ENCODE measurements at regions not wholly inside any gene's neighbourhood (a gene's known extent, or its start where the extent isn't known, plus 50 kb on each side); places are given as distances from the start of the nearest gene placed in this dataset.
"Not testable (repeated sequence)": the region's sequence is repeated elsewhere in the genome, so short reads cannot be mapped to it uniquely, and the experiment has no call there.

GRCh38 chr10:9301148-9301547 is 1246.7 kb downstream of the GATA3 start:
- no peak for DNase-seq (ENCODE audit: low read depth in 1 of 2, low spot score in 1 of 2)

GRCh38 chr10:9301554-9301953 is 1247.1 kb downstream of the GATA3 start:
- DNase-seq (ENCODE audit: low read depth in 1 of 2, low spot score in 1 of 2) = no peak

GRCh38 chr10:9302140-9302746 is 1247.8 kb downstream of the GATA3 start:
- peak in 1 of 2 donors; percentile 37 for DNase-seq (ENCODE audit: low read depth in 1 of 2, low spot score in 1 of 2)

- no peak for DNase-seq (ENCODE audit: low read depth in 1 of 2, low spot score in 1 of 2)
Observed at GRCh38 chr10:9305018-9305655, 1250.6 kb downstream of the GATA3 start.

GRCh38 chr10:9311702-9312499 is 1257.4 kb downstream of the GATA3 start:
- DNase-seq (ENCODE audit: low read depth in 1 of 2, low spot score in 1 of 2) = no peak

- DNase-seq (ENCODE audit: low read depth in 1 of 2, low spot score in 1 of 2) = no peak
Observed at GRCh38 chr10:9315292-9315691, 1260.8 kb downstream of the GATA3 start.

GRCh38 chr10:9331583-9332008 is 1277.1 kb downstream of the GATA3 start:
- DNase-seq (ENCODE audit: low read depth in 1 of 2, low spot score in 1 of 2) = no peak

- DNase-seq (ENCODE audit: low read depth in 1 of 2, low spot score in 1 of 2) = no peak
Observed at GRCh38 chr10:9334270-9334669, 1279.8 kb downstream of the GATA3 start.

- DNase-seq (ENCODE audit: low read depth in 1 of 2, low spot score in 1 of 2) = no peak
Observed at GRCh38 chr10:9339716-9340115, 1285.2 kb downstream of the GATA3 start.

- no peak for DNase-seq (ENCODE audit: low read depth in 1 of 2, low spot score in 1 of 2)
Observed at GRCh38 chr10:9342885-9343570, 1288.5 kb downstream of the GATA3 start.

GRCh38 chr10:9347933-9348332 is 1293.4 kb downstream of the GATA3 start:
- not testable (repeated sequence) for DNase-seq (ENCODE audit: low read depth in 1 of 2, low spot score in 1 of 2)

GRCh38 chr10:9357471-9357870 is 1303.0 kb downstream of the GATA3 start:
- DNase-seq (ENCODE audit: low read depth in 1 of 2, low spot score in 1 of 2) = no peak

- no peak for DNase-seq (ENCODE audit: low read depth in 1 of 2, low spot score in 1 of 2)
Observed at GRCh38 chr10:9362721-9363120, 1308.2 kb downstream of the GATA3 start.

GRCh38 chr10:9379183-9379582 is 1324.7 kb downstream of the GATA3 start:
- no peak for DNase-seq (ENCODE audit: low read depth in 1 of 2, low spot score in 1 of 2)

- no peak for DNase-seq (ENCODE audit: low read depth in 1 of 2, low spot score in 1 of 2)
Observed at GRCh38 chr10:9381733-9382532, 1327.4 kb downstream of the GATA3 start.

GRCh38 chr10:9382533-9382866 is 1328.0 kb downstream of the GATA3 start:
- no peak for DNase-seq (ENCODE audit: low read depth in 1 of 2, low spot score in 1 of 2)

- no peak for DNase-seq (ENCODE audit: low read depth in 1 of 2, low spot score in 1 of 2)
Observed at GRCh38 chr10:9390516-9390915, 1336.0 kb downstream of the GATA3 start.

GRCh38 chr10:9399275-9399983 is 1344.9 kb downstream of the GATA3 start:
- DNase-seq (ENCODE audit: low read depth in 1 of 2, low spot score in 1 of 2) = no peak

GRCh38 chr10:9402067-9402466 is 1347.6 kb downstream of the GATA3 start:
- not testable (repeated sequence) for DNase-seq (ENCODE audit: low read depth in 1 of 2, low spot score in 1 of 2)

- DNase-seq (ENCODE audit: low read depth in 1 of 2, low spot score in 1 of 2) = not testable (repeated sequence)
Observed at GRCh38 chr10:9402507-9403195, 1348.2 kb downstream of the GATA3 start.
